ENCODE measurements at regions not wholly inside any gene's neighbourhood (a gene's known extent, or its start where the extent isn't known, plus 50 kb on each side); places are given as distances from the start of the nearest gene placed in this dataset.

DNA sequence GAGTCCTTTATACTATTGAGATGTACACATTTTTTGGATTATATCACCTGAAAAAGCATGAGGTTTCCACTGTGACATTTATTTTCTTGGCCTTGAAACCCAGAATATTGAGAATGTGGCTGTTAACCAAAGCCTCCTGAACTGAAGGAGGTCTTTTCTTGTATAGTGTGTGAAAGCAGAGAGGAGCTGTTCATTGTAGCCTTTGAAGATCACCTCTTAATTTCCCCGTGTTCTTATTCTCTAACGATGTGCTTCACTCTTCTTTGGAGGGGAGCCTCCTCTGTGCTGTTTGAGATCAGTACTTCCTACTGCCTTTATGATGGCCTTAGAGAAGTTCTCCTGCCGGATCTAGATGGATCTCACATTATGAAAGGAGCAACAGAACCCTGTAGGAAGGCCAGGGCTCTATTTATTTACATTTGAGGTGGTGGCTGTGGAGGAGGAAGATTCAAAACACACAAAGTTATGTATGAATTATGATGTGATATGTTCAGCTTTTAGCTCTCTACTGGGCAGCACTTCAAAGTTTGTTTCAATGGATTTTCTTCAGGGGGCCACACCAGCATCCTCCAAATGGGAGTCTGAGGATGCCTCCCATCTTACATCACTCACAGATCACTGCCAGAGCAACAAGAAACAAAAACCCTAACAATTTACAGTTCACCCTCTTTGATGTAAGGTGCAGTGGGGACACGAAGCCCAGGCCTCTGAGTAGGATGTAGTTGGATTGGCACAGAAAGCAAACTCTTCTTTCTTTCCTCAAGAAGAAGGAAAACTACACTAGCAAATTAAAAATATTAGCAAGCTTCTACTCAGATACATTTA, 322.3 kb downstream of the DLEU7 start:
- TF ChIP-seq EZH2 (IDR thresholded peaks at IDR 0.05; ENCODE audit: low read length, missing control alignments) (no peak), CTCF (conservative IDR thresholded peaks at IDR 0.05 in 1 of 2, IDR thresholded peaks at IDR 0.05 in 1 of 2; ENCODE audit: low read depth in 1 of 2, low read length in 2 of 2) (no peak)

All from fibroblast of lung (primary cell).